ENCODE measurements at regions not wholly inside any gene's neighbourhood (a gene's known extent, or its start where the extent isn't known, plus 50 kb on each side); places are given as distances from the start of the nearest gene placed in this dataset.

DNA sequence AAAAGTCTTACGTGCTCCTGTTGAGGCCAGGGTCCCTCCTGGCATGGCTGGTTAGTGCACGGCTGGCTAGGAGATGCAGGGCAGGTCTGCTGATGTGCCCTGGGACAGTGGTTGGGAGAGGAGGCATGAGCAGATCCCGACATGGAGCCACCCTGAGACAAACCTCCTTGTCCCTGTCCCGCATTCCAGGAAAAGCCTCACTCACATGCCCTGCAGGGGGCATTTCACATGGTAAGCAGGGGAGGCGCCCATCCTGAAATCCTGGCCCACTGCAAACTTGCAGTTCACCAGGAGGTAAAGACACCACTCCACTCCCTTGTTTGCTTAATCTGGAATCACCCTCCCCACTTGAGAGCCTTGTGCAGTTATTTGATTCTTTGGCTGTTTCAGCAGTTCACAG is 116.7 kb upstream of the SLC24A3 start:
- TF ChIP-seq, protein P1, sequence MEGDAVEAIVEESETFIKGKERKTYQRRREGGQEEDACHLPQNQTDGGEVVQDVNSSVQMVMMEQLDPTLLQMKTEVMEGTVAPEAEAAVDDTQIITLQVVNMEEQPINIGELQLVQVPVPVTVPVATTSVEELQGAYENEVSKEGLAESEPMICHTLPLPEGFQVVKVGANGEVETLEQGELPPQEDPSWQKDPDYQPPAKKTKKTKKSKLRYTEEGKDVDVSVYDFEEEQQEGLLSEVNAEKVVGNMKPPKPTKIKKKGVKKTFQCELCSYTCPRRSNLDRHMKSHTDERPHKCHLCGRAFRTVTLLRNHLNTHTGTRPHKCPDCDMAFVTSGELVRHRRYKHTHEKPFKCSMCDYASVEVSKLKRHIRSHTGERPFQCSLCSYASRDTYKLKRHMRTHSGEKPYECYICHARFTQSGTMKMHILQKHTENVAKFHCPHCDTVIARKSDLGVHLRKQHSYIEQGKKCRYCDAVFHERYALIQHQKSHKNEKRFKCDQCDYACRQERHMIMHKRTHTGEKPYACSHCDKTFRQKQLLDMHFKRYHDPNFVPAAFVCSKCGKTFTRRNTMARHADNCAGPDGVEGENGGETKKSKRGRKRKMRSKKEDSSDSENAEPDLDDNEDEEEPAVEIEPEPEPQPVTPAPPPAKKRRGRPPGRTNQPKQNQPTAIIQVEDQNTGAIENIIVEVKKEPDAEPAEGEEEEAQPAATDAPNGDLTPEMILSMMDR (IDR thresholded peaks at IDR 0.05; ENCODE audit: insufficient read depth, low read depth, low read length): no peak
- DNase-seq (ENCODE audit: low read depth): no peak
- H3K4me3 ChIP-seq (ENCODE audit: low read depth, low read length): no peak overlapping the region

DNA sequence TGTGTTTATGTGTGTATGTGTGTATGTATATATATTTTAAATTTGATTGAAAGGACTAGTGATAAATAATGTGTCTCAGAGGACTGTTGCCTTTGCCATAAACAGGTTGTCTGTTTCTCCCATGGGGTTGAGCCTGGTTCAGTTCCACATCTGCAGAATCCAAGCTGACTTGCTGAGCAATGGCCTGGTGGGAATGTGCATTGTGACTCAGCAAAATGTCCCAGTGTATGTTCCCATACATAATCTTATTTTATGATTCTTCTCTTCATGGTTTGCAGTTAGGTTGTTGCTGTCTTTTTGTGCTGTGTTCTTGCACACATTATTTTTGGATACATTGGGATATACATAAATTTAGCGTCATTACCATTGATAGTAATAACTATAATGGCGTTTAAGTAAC is 115.6 kb upstream of the SLC24A3 start:
- no peak overlapping the region for H3K4me3 ChIP-seq (ENCODE audit: low read depth, low read length)
- no peak for DNase-seq (ENCODE audit: low read depth)
- TF ChIP-seq, protein P1 (IDR thresholded peaks at IDR 0.05; ENCODE audit: insufficient read depth, low read depth, low read length): no peak

DNA sequence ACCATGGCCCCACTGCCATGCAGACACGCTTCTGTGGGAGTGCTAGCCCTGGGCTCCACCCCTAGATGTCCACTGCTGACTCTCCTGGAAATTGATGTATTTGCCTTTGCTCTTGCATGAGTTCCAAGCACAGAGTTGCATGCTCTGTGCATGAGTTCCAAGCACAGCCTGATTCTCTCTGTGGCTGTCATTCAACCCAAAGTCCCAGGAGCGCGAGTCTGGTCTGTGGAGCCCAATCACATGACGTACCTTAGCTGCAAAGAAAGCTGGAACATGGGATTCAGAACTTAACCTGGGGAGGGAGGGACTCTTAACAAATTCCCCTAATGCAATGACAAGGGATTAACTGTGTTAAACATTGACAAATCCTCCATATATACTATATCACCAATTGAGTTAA is 114.3 kb upstream of the SLC24A3 start:
- TF ChIP-seq, protein P1 (IDR thresholded peaks at IDR 0.05; ENCODE audit: insufficient read depth, low read depth, low read length): no peak
- no peak overlapping the region for H3K4me3 ChIP-seq (ENCODE audit: low read depth, low read length)
- no peak for DNase-seq (ENCODE audit: low read depth)

DNA sequence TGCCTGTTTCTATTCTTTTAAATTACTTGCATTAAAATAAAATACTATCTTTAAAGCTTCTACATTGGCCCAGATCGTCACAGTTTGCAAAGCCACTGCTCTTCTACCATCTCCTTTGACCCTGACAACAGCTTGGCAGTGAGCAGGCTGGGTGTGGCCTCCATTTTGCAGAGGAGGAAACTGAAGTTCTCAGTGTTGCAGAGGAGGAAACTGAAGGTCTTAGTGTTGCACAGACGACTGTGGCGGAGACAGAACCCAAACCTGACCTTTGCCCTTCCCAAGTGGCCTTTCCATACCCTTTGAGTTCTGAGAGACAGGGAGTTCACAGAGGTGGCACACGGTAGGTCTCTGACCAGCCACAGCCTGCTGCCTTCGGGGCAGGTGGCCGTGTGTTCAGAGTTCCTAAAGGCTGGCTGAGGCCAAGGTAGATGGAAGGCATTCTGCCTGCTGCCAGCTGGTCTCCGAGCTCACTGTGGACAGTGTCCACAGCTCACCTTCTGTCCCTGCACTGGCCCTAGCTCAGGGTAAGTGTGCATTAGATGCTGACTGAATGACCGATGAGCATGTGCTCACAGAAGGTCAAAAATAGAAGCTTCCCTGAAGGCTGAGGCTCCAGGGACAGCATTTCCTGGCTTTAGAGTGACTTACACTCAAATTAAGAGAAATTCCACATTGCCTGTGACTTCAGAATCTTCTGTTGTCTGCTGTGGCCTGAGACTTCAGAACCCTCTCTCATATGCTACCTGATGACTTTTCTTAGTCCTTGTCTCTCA is 113.5 kb upstream of the SLC24A3 start:
- no peak overlapping the region for H3K4me3 ChIP-seq (ENCODE audit: low read depth, low read length)
- no peak for DNase-seq (ENCODE audit: low read depth)
- TF ChIP-seq, protein P1 (IDR thresholded peaks at IDR 0.05; ENCODE audit: insufficient read depth, low read depth, low read length): no peak

DNA sequence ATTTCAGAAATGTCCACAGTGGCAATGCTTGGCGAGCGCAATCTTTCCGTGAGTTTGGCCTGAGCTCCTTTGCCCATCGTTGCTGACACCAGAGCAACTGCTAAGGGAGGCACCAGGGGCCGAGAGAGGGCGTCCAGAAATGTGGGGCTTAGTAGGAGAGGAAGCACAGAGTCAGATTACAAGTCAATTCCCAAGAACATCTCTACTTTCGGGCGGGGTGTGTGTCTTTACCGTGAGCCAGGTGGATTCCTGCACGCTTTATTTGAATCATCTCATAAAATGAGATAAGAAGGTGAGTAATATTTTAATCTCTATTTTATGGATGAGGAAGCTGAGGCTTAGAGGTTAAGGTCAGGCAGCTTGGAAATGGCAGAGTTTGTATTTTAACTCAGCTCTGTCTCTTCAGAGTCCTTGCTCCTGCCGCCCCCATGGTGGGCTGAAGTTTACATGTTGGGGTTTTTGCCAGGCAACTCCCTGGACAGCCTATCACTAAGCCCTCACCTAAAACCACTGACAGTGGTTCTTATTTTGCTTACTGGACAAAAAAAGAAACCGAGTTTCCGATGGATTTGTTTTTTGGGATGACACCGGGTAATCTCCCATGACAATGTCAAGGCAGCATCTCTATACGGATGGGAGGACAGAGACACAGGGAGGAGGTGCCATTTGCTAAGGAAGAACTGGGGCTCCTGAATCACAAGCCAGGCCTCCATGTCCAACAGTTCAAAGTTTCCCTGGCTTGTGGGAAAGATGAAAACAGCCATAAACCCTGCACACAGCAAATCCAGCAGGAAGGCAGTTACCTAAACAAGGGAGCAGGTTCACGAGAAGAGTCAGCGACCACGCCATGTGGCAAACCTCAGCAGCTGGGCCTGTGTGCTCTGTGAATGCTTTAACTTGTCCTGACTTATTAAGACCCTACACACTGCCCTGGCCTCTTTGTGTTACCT is 112.6 kb upstream of the SLC24A3 start:
- TF ChIP-seq, protein P1 (IDR thresholded peaks at IDR 0.05; ENCODE audit: insufficient read depth, low read depth, low read length): no peak
- no peak for DNase-seq (ENCODE audit: low read depth)
- no peak overlapping the region for H3K4me3 ChIP-seq (ENCODE audit: low read depth, low read length)

DNA sequence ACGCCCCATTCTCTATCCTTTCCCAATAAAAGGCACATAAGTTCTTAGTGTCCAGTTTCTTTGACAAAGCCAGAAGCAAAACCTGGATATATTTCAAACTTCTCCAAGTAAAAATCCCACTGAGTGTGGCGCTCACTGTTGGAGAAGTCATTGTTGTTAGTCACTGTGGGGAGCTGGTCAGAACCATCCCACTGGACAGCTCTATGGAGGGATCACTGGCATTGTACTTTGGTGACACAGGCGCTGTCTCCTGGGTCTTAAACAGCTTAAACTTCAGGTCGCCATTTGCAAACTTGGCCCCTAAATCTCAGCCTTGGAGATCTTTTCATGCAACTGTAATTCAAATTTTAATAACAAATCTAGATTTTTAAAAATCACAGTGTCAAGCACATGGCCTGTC is 111.5 kb upstream of the SLC24A3 start:
- DNase-seq (ENCODE audit: low read depth): no peak
- TF ChIP-seq, protein P1 (IDR thresholded peaks at IDR 0.05; ENCODE audit: insufficient read depth, low read depth, low read length): no peak
- H3K4me3 ChIP-seq (ENCODE audit: low read depth, low read length): no peak overlapping the region

Data from fibroblast of villous mesenchyme (primary cell).